ENCODE measurements at regions not wholly inside any gene's neighbourhood (a gene's known extent, or its start where the extent isn't known, plus 50 kb on each side); places are given as distances from the start of the nearest gene placed in this dataset.

GRCh38 chr13:110034031-110034549 is 247.7 kb upstream of the IRS2 start:
- H3K4me3 ChIP-seq (ENCODE audit: insufficient read depth, low read length) = no peak overlapping the region
- no peak for TF ChIP-seq CTCF (IDR thresholded peaks at IDR 0.05; ENCODE audit: extremely low read depth, low read depth, low read length)
- H3K27ac ChIP-seq (ENCODE audit: low read depth, low read length) = no peak overlapping the region
- H3K4me2 ChIP-seq (ENCODE audit: insufficient read depth, low read length) = no peak overlapping the region
- H3K27me3 ChIP-seq (ENCODE audit: insufficient read depth, low read length) = peaks cover 3% of the 10 kb centered on the region
- H3K79me2 ChIP-seq (ENCODE audit: insufficient read depth, low read length) = no peaks in the 10 kb centered on the region
- H2AFZ ChIP-seq (ENCODE audit: low read length) = no peak overlapping the region
- no peaks in the 10 kb centered on the region for H3K4me1 ChIP-seq (ENCODE audit: insufficient read depth, low read length)
- no peaks in the 10 kb centered on the region for H4K20me1 ChIP-seq (ENCODE audit: insufficient read depth, low read length)
- no peak for DNase-seq (ENCODE audit: insufficient read length, low spot score, missing footprints)
- no peaks in the 10 kb centered on the region for H3K36me3 ChIP-seq (ENCODE audit: insufficient read depth, low read length)
- no peaks in the 10 kb centered on the region for H3K9me3 ChIP-seq (ENCODE audit: low read depth, low read length)

- no peak overlapping the region for H3K4me3 ChIP-seq (ENCODE audit: insufficient read depth, low read length)
- H3K27me3 ChIP-seq (ENCODE audit: insufficient read depth, low read length) = peaks cover 3% of the 10 kb centered on the region
- H3K4me2 ChIP-seq (ENCODE audit: insufficient read depth, low read length) = no peak overlapping the region
- no peak for TF ChIP-seq CTCF (IDR thresholded peaks at IDR 0.05; ENCODE audit: extremely low read depth, low read depth, low read length)
- H3K4me1 ChIP-seq (ENCODE audit: insufficient read depth, low read length) = no peaks in the 10 kb centered on the region
- H3K79me2 ChIP-seq (ENCODE audit: insufficient read depth, low read length) = no peaks in the 10 kb centered on the region
- no peaks in the 10 kb centered on the region for H4K20me1 ChIP-seq (ENCODE audit: insufficient read depth, low read length)
- no peaks in the 10 kb centered on the region for H3K36me3 ChIP-seq (ENCODE audit: insufficient read depth, low read length)
- no peak overlapping the region for H2AFZ ChIP-seq (ENCODE audit: low read length)
- DNase-seq (ENCODE audit: insufficient read length, low spot score, missing footprints) = peak; percentile 21
- no peak overlapping the region for H3K27ac ChIP-seq (ENCODE audit: low read depth, low read length)
- no peaks in the 10 kb centered on the region for H3K9me3 ChIP-seq (ENCODE audit: low read depth, low read length)
Measured at GRCh38 chr13:110032969-110033368, 246.6 kb upstream of the IRS2 start.

- DNase-seq (ENCODE audit: insufficient read length, low spot score, missing footprints) = no peak
- Histone ChIP-seq H3K79me2 (ENCODE audit: insufficient read depth, low read length) (no peaks in the 10 kb centered on the region), H3K4me2 (ENCODE audit: insufficient read depth, low read length) (no peak overlapping the region)
Measured at GRCh38 chr13:110030394-110030928, 244.1 kb upstream of the IRS2 start.

More at GRCh38 chr13:110030394-110030928, 244.1 kb upstream of the IRS2 start:
- H3K4me1 ChIP-seq (ENCODE audit: insufficient read depth, low read length) = no peaks in the 10 kb centered on the region
- H3K4me3 ChIP-seq (ENCODE audit: insufficient read depth, low read length) = no peak overlapping the region
- no peak overlapping the region for H3K27ac ChIP-seq (ENCODE audit: low read depth, low read length)
- H3K27me3 ChIP-seq (ENCODE audit: insufficient read depth, low read length) = peaks cover 3% of the 10 kb centered on the region
- no peaks in the 10 kb centered on the region for H3K36me3 ChIP-seq (ENCODE audit: insufficient read depth, low read length)
- TF ChIP-seq CTCF (IDR thresholded peaks at IDR 0.05; ENCODE audit: extremely low read depth, low read depth, low read length) = no peak
- no peaks in the 10 kb centered on the region for H3K9me3 ChIP-seq (ENCODE audit: low read depth, low read length)
- no peak overlapping the region for H2AFZ ChIP-seq (ENCODE audit: low read length)
- no peaks in the 10 kb centered on the region for H4K20me1 ChIP-seq (ENCODE audit: insufficient read depth, low read length)
